H1 (cell line): ENCODE measurements at regions not wholly inside any gene's neighbourhood (a gene's known extent, or its start where the extent isn't known, plus 50 kb on each side); places are given as distances from the start of the nearest gene placed in this dataset.

ENCODE experiments used
- CTCF ChIA-PET: fragments of 300-600 bp; sonication (Branson Sonifier 250); formaldehyde crosslinking; loops from one replicate; lab custom pipeline; 2021; ENCODE audit not compliant: partially characterized antibody; lab: Charles Lee
- POLR2A ChIA-PET: fragments of 300-600 bp; sonication (Branson Sonifier 250); formaldehyde crosslinking; loops from one replicate; lab custom pipeline; 2021; ENCODE audit warnings: inconsistent platforms; ENCODE audit not compliant: partially characterized antibody; lab: Charles Lee
- DNase-seq, 2 experiments: peaks; one replicate each; pipeline versions ENCODE4 v3.0.0 to v3.0.0-alpha.2; 2010 to 2022; ENCODE audit warnings: low spot score in 2 of 2, low read depth in 1 of 2, mixed read lengths in 1 of 2
- FAIRE-seq: peaks from 2 replicates; lab custom pipeline; 2011; peaks lifted over from hg19 to GRCh38; lab: Jason Lieb, UNC
- H2AFZ ChIP-seq: 2 replicates; pipeline ENCODE4 v1.8.1; 2012; ENCODE audit warnings: low read length, inconsistent platforms
- H2AK5ac ChIP-seq: 2 replicates; pipeline ENCODE4 v1.6.1; 2013; ENCODE audit warnings: low read depth, low read length
- H2BK120ac ChIP-seq: replicated peaks from 2 replicates; pipeline ENCODE3; 2013; ENCODE audit warnings: low read depth, low read length, inconsistent platforms
- H2BK12ac ChIP-seq: 2 replicates; pipeline ENCODE4 v1.6.1; 2013; ENCODE audit warnings: low read depth, low read length
- H2BK15ac ChIP-seq: 2 replicates; pipeline ENCODE4 v1.6.1; 2013; ENCODE audit warnings: low read length
- H2BK20ac ChIP-seq: 2 replicates; pipeline ENCODE4 v1.6.1; 2013; ENCODE audit warnings: low read length
- H2BK5ac ChIP-seq: 2 replicates; pipeline ENCODE4 v1.6.1; 2013; ENCODE audit warnings: low read depth, low read length
- H3K14ac ChIP-seq: 2 replicates; pipeline ENCODE4 v1.6.1; 2013; ENCODE audit warnings: inconsistent platforms; ENCODE audit not compliant: insufficient read length
- H3K18ac ChIP-seq: 2 replicates; pipeline ENCODE4 v1.6.1; 2013; ENCODE audit warnings: low read length; ENCODE audit errors: extremely low read depth
- H3K23ac ChIP-seq: 2 replicates; pipeline ENCODE4 v1.6.1; 2013; ENCODE audit warnings: inconsistent platforms; ENCODE audit not compliant: insufficient read length
- H3K23me2 ChIP-seq: 2 replicates; pipeline ENCODE4 v1.6.1; 2013; ENCODE audit warnings: low read depth, low read length
- H3K27ac ChIP-seq: 2 replicates; pipeline ENCODE4 v1.6.1; 2011; ENCODE audit warnings: low read depth, low read length, inconsistent platforms
- H3K27me3 ChIP-seq, 4 experiments: replicated peaks in 1 of 4; 1 replicate in 1 of 4; 2 replicates in 3 of 4; pipeline versions ENCODE4 v1.6.1 to v1.8.1; 2011 to 2013; ENCODE audit warnings: low read length in 3 of 4, mild to moderate bottlenecking in 3 of 4, inconsistent platforms in 2 of 4, mixed read lengths in 2 of 4, moderate library complexity in 1 of 4; ENCODE audit not compliant: control insufficient read depth in 3 of 4, insufficient read depth in 3 of 4; ENCODE audit errors: extremely low read depth in 1 of 4
- H3K36me3 ChIP-seq, 4 experiments: 2 replicates each; pipeline versions ENCODE4 v1.6.1 to v1.8.1; 2011 to 2013; ENCODE audit warnings: mild to moderate bottlenecking in 4 of 4, low read length in 3 of 4, moderate library complexity in 2 of 4, control low read depth in 1 of 4, inconsistent platforms in 1 of 4; ENCODE audit not compliant: insufficient read depth in 4 of 4, control insufficient read depth in 2 of 4
- H3K4ac ChIP-seq: replicated peaks from 2 replicates; pipeline ENCODE3; 2013; ENCODE audit warnings: low read length, low read depth, mixed read lengths, inconsistent platforms; ENCODE audit not compliant: insufficient read length
- H3K4me1 ChIP-seq, 4 experiments: replicated peaks in 1 of 4; 1 replicate in 1 of 4; 2 replicates in 3 of 4; pipeline versions ENCODE4 v1.6.1 to v1.8.1; 2011 to 2013; ENCODE audit warnings: low read length in 3 of 4, inconsistent platforms in 2 of 4, mixed read lengths in 1 of 4; ENCODE audit not compliant: insufficient read depth in 4 of 4, control insufficient read depth in 3 of 4
- H3K4me2 ChIP-seq, 2 experiments: 2 replicates each; pipeline versions ENCODE4 v1.6.1 to v1.8.1; 2011 to 2013; ENCODE audit warnings: low read depth in 2 of 2, low read length in 2 of 2, control low read depth in 1 of 2, inconsistent platforms in 1 of 2, mild to moderate bottlenecking in 1 of 2; ENCODE audit not compliant: insufficient read depth in 1 of 2
- H3K4me3 ChIP-seq, 4 experiments: fragments of 200-600, 300-600 bp in 1 of 4; sonication (generic), shearing (Covaris generic), sonication (Bioruptor Twin) in 1 of 4; 2 replicates each; pipeline versions ENCODE4 v1.5.1 to v1.8.1; 2011 to 2016; ENCODE audit warnings: low read length in 4 of 4, low read depth in 3 of 4, control low read depth in 2 of 4, inconsistent platforms in 2 of 4, mild to moderate bottlenecking in 2 of 4, mixed read lengths in 1 of 4, moderate library complexity in 1 of 4; ENCODE audit not compliant: insufficient read depth in 2 of 4; ENCODE audit errors: extremely low read depth in 1 of 4
- H3K56ac ChIP-seq: replicated peaks from 2 replicates; pipeline ENCODE3; 2013; ENCODE audit warnings: low read depth, mild to moderate bottlenecking, mixed read lengths, low read length, inconsistent platforms; ENCODE audit not compliant: insufficient read length
- H3K79me1 ChIP-seq: 2 replicates; pipeline ENCODE4 v1.6.1; 2013; ENCODE audit warnings: low read depth, low read length, control low read depth
- H3K79me2 ChIP-seq, 2 experiments: 2 replicates each; pipeline versions ENCODE4 v1.6.1 to v1.8.1; 2012 to 2013; ENCODE audit warnings: low read length in 2 of 2, mild to moderate bottlenecking in 2 of 2, inconsistent platforms in 1 of 2; ENCODE audit not compliant: insufficient read depth in 2 of 2, control insufficient read depth in 1 of 2
- H3K9ac ChIP-seq, 4 experiments: replicated peaks in 1 of 4; 1 replicate in 1 of 4; 2 replicates in 3 of 4; pipeline versions ENCODE4 v1.6.1 to v1.8.1; 2011 to 2013; ENCODE audit warnings: low read depth in 3 of 4, low read length in 3 of 4, control low read depth in 2 of 4, mild to moderate bottlenecking in 2 of 4, moderate library complexity in 2 of 4, inconsistent platforms in 1 of 4; ENCODE audit errors: extremely low read depth in 1 of 4
- H3K9me3 ChIP-seq, 2 experiments: 2 replicates each; pipeline versions ENCODE4 v1.6.1 to v1.8.1; 2012 to 2013; ENCODE audit warnings: mild to moderate bottlenecking in 2 of 2, moderate library complexity in 2 of 2, control low read depth in 1 of 2, inconsistent platforms in 1 of 2, low read depth in 1 of 2, low read length in 1 of 2, mixed read lengths in 1 of 2; ENCODE audit not compliant: insufficient read depth in 2 of 2
- H4K20me1 ChIP-seq, 2 experiments: replicated peaks in 1 of 2; 2 replicates each; pipeline versions ENCODE3 to v1.8.1; 2011 to 2013; ENCODE audit warnings: inconsistent platforms in 2 of 2, low read length in 2 of 2, mild to moderate bottlenecking in 1 of 2; ENCODE audit not compliant: insufficient read depth in 2 of 2, control insufficient read depth in 1 of 2
- H4K5ac ChIP-seq: 2 replicates; pipeline ENCODE4 v1.6.1; 2013; ENCODE audit warnings: low read length, low read depth, mixed read lengths, inconsistent platforms; ENCODE audit not compliant: insufficient read length
- H4K8ac ChIP-seq: 2 replicates; pipeline ENCODE4 v1.8.0; 2013; ENCODE audit warnings: mild to moderate bottlenecking, moderate library complexity, low read length, inconsistent platforms; ENCODE audit not compliant: insufficient read depth; ENCODE audit errors: extremely low read depth
- H4K91ac ChIP-seq: replicated peaks from 2 replicates; pipeline ENCODE3; 2013; ENCODE audit warnings: low read length, mixed read lengths, inconsistent platforms; ENCODE audit not compliant: insufficient read length
- BACH1 ChIP-seq: IDR thresholded peaks from 2 replicates; pipeline ENCODE4 v1.6.1; 2012; ENCODE audit warnings: low read length, improper control_type of control experiment
- BCL11A ChIP-seq, 2 experiments: IDR thresholded peaks; one replicate each; pipeline ENCODE4 v1.6.1; 2011; ENCODE audit warnings: low read depth in 2 of 2, low read length in 2 of 2, mild to moderate bottlenecking in 2 of 2
- BRCA1 ChIP-seq: IDR thresholded peaks from 2 replicates; pipeline ENCODE4 v1.6.1; 2012; ENCODE audit warnings: low read depth, low read length, improper control_type of control experiment
- EGR1 ChIP-seq: IDR thresholded peaks from 2 replicates; pipeline ENCODE4 v1.6.1; 2011; ENCODE audit warnings: low read depth, low read length, borderline replicate concordance
- GTF2F1 ChIP-seq: IDR thresholded peaks from 2 replicates; pipeline ENCODE4 v1.6.1; 2012; ENCODE audit warnings: low read depth, low read length, improper control_type of control experiment, borderline replicate concordance
- HDAC2 ChIP-seq, 2 experiments: fragments of 300-600 bp in 1 of 2; sonication (generic) in 1 of 2; IDR thresholded peaks; 2 replicates each; pipeline ENCODE4 v1.6.1; 2011 to 2012; ENCODE audit warnings: low read depth in 2 of 2, low read length in 2 of 2, mild to moderate bottlenecking in 2 of 2, moderate library complexity in 2 of 2, borderline replicate concordance in 1 of 2, inconsistent platforms in 1 of 2
- RAD21 ChIP-seq, 2 experiments: IDR thresholded peaks in 1 of 2; conservative IDR thresholded peaks in 1 of 2; 2 replicates each; pipeline ENCODE4 v1.6.1; 2011; ENCODE audit warnings: low read depth in 2 of 2, low read length in 2 of 2, improper control_type of control experiment in 1 of 2, inconsistent platforms in 1 of 2, mild to moderate bottlenecking in 1 of 2, moderate library complexity in 1 of 2
- SAP30 ChIP-seq: fragments of 300-600 bp; sonication (generic); IDR thresholded peaks from 2 replicates; pipeline ENCODE4 v1.7.1; 2012; ENCODE audit warnings: low read length, moderate library complexity, mild to moderate bottlenecking, inconsistent platforms; ENCODE audit not compliant: insufficient read depth, insufficient replicate concordance
- SIRT6 ChIP-seq: IDR thresholded peaks from one replicate; pipeline ENCODE4 v1.7.1; 2012; ENCODE audit warnings: low read length, inconsistent platforms
- SRF ChIP-seq: IDR thresholded peaks from 2 replicates; pipeline ENCODE4 v1.6.1; 2011; ENCODE audit warnings: mild to moderate bottlenecking, low read depth, low read length, moderate library complexity
- WGBS, 2 experiments: shearing (Covaris generic) in 1 of 2; methylation state at CpG; one replicate each; pipeline versions ENCODE4 v1.1.6 to v1.1.7; 2013 to 2015; ENCODE audit warnings: low lambda C conversion rate in 2 of 2, mixed read lengths in 2 of 2, inconsistent platforms in 1 of 2, low coverage in 1 of 2, missing lambda C conversion rate in 1 of 2; ENCODE audit not compliant: insufficient replicate concordance in 2 of 2, insufficient coverage in 1 of 2, insufficient read length in 1 of 2; ENCODE audit errors: extremely low coverage in 1 of 2, missing lambda C conversion rate in 1 of 2; 5-methylcytosine and 5-hydroxymethylcytosine counted together
- TF ChIP-seq, protein P1 (sequence below): IDR thresholded peaks from 2 replicates; pipeline ENCODE4 v1.6.1; 2011; ENCODE audit warnings: low read depth, mild to moderate bottlenecking, low read length; ENCODE audit not compliant: insufficient read depth
- TF ChIP-seq, protein P2 (sequence below): IDR thresholded peaks from 2 replicates; pipeline ENCODE4 v1.6.1; 2012; ENCODE audit warnings: low read length, inconsistent platforms

DNA sequence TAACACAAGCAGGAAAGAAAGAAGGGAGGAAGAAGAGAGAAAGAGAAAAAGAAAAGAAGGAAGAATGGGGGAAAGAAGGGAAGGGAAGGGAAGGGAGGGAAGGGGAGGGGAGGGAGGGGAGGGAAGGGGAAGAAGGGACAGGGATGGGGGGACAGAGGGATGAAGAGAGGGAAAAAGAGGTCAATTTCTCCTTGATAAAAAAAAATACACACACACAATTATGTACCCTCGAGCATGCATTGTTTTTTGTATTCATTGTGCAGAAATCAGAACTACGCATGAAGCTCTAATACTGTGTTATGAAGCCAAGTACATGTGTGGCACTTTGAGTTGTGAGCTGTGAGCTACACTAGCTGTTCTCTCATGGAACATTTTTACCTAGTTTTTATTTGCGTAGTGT lies 274.9 kb upstream of the CDH18 start:
- H2AK5ac ChIP-seq, result no peak overlapping the region
- no peak overlapping the region for H3K9ac ChIP-seq
- no peak overlapping the region for H3K14ac ChIP-seq
- H3K18ac ChIP-seq, result no peak overlapping the region
- H4K5ac ChIP-seq, result no peak overlapping the region
- no peaks in the 10 kb centered on the region for H3K9me3 ChIP-seq
- H3K4me3 ChIP-seq, result no peak overlapping the region
- no peak overlapping the region for H4K91ac ChIP-seq
- no peak overlapping the region for H2AFZ ChIP-seq
- H3K27ac ChIP-seq, result no peak overlapping the region
- no peak overlapping the region for H2BK5ac ChIP-seq
- no peak overlapping the region for H2BK20ac ChIP-seq
- no peak overlapping the region for H2BK12ac ChIP-seq
- no peaks in the 10 kb centered on the region for H3K23me2 ChIP-seq
- no peak overlapping the region for H2BK15ac ChIP-seq
- no peak overlapping the region for H4K8ac ChIP-seq
- ChIA-PET CTCF (interaction anchor here (0.6 kb wide), 1 partner anchor 207 kb away, joined by 4 read pairs; no protein-coding TSS in a partner anchor), POLR2A (no interaction called here)
- H3K36me3 ChIP-seq, result no peaks in the 10 kb centered on the region
- H3K4me2 ChIP-seq, result no peak overlapping the region
- H2BK120ac ChIP-seq, result no peak overlapping the region
- H3K23ac ChIP-seq, result no peak overlapping the region
- H3K56ac ChIP-seq, result no peak overlapping the region
- no peaks in the 10 kb centered on the region for H3K4me1 ChIP-seq
- no peak for DNase-seq
- H3K4ac ChIP-seq, result no peak overlapping the region
- H4K20me1 ChIP-seq, result no peaks in the 10 kb centered on the region
- no peaks in the 10 kb centered on the region for H3K27me3 ChIP-seq
- H3K79me2 ChIP-seq, result no peaks in the 10 kb centered on the region
- 90% methylated on average over 3 of the region's 3 CpGs; no CpG with 5 or more reads in 1 of the 2 experiments for WGBS, 2 experiments
- no peak for FAIRE-seq
- no peaks in the 10 kb centered on the region for H3K79me1 ChIP-seq
- TF ChIP-seq GTF2F1 (no peak), SAP30 (no peak), BACH1 (no peak), EGR1 (no peak), BRCA1 (no peak), SRF (no peak), RAD21 (IDR thresholded peaks at IDR 0.05 in 1 of 2, conservative IDR thresholded peaks at IDR 0.05 in 1 of 2; ENCODE audit: low read depth in 2 of 2, low read length in 2 of 2) (no peak), SIRT6 (no peak), BCL11A (IDR thresholded peaks at IDR 0.05; ENCODE audit: low read depth in 2 of 2, low read length in 2 of 2) (no peak), HDAC2 (IDR thresholded peaks at IDR 0.05; ENCODE audit: borderline replicate concordance in 1 of 2, low read depth in 2 of 2, low read length in 2 of 2) (no peak)
- TF ChIP-seq, protein P1, sequence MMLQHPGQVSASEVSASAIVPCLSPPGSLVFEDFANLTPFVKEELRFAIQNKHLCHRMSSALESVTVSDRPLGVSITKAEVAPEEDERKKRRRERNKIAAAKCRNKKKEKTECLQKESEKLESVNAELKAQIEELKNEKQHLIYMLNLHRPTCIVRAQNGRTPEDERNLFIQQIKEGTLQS, result no peak
- TF ChIP-seq, protein P2, sequence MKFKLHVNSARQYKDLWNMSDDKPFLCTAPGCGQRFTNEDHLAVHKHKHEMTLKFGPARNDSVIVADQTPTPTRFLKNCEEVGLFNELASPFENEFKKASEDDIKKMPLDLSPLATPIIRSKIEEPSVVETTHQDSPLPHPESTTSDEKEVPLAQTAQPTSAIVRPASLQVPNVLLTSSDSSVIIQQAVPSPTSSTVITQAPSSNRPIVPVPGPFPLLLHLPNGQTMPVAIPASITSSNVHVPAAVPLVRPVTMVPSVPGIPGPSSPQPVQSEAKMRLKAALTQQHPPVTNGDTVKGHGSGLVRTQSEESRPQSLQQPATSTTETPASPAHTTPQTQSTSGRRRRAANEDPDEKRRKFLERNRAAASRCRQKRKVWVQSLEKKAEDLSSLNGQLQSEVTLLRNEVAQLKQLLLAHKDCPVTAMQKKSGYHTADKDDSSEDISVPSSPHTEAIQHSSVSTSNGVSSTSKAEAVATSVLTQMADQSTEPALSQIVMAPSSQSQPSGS, result no peak
